IPS-18a (cell line): ENCODE measurements at regions not wholly inside any gene's neighbourhood (a gene's known extent, or its start where the extent isn't known, plus 50 kb on each side); places are given as distances from the start of the nearest gene placed in this dataset.

Experiments used
- H3K27ac ChIP-seq: one replicate; pipeline ENCODE4 v1.5.1; 2013; ENCODE audit warnings: low read length
- H3K27me3 ChIP-seq: one replicate; pipeline ENCODE4 v1.6.1; 2013; ENCODE audit warnings: mild to moderate bottlenecking, low read length; ENCODE audit not compliant: control insufficient read depth, insufficient read depth
- H3K36me3 ChIP-seq: one replicate; pipeline ENCODE4 v1.6.1; 2013; ENCODE audit warnings: low read depth, low read length; ENCODE audit not compliant: control insufficient read depth
- H3K4me1 ChIP-seq: one replicate; pipeline ENCODE4 v1.6.1; 2013; ENCODE audit warnings: low read depth, low read length; ENCODE audit not compliant: control insufficient read depth
- H3K4me3 ChIP-seq: one replicate; pipeline ENCODE4 v1.5.1; 2013; ENCODE audit warnings: low read length
- H3K9ac ChIP-seq: one replicate; pipeline ENCODE4 v1.6.1; 2013; ENCODE audit warnings: mild to moderate bottlenecking, low read length, moderate library complexity
- H3K9me3 ChIP-seq: one replicate; pipeline ENCODE4 v1.6.1; 2013; ENCODE audit warnings: low read depth, low read length; ENCODE audit not compliant: control insufficient read depth

- no peaks in the 10 kb centered on the region for H3K4me1 ChIP-seq
- H3K27ac ChIP-seq = no peak overlapping the region
- no peaks in the 10 kb centered on the region for H3K27me3 ChIP-seq
- H3K9me3 ChIP-seq = no peaks in the 10 kb centered on the region
- H3K36me3 ChIP-seq = no peaks in the 10 kb centered on the region
- no peak overlapping the region for H3K9ac ChIP-seq
- no peak overlapping the region for H3K4me3 ChIP-seq
Measured at GRCh38 chr1:42046761-42047507, 106.3 kb upstream of the GUCA2B start.

- Histone ChIP-seq H3K4me1 (no peaks in the 10 kb centered on the region), H3K9me3 (no peaks in the 10 kb centered on the region), H3K27ac (no peak overlapping the region), H3K36me3 (no peaks in the 10 kb centered on the region), H3K9ac (no peak overlapping the region), H3K27me3 (no peaks in the 10 kb centered on the region), H3K4me3 (no peak overlapping the region)
Measured at GRCh38 chr1:42044346-42044745, 108.9 kb upstream of the GUCA2B start.

GRCh38 chr1:42043811-42044210 lies 109.4 kb upstream of the GUCA2B start:
- H3K9ac ChIP-seq = no peak overlapping the region
- H3K27me3 ChIP-seq = peaks cover under 1% of the 10 kb centered on the region
- H3K27ac ChIP-seq = no peak overlapping the region
- no peaks in the 10 kb centered on the region for H3K9me3 ChIP-seq
- H3K4me3 ChIP-seq = no peak overlapping the region
- H3K36me3 ChIP-seq = no peaks in the 10 kb centered on the region
- H3K4me1 ChIP-seq = no peaks in the 10 kb centered on the region

GRCh38 chr1:42043182-42043581 lies 110.0 kb upstream of the GUCA2B start:
- no peaks in the 10 kb centered on the region for H3K4me1 ChIP-seq
- no peaks in the 10 kb centered on the region for H3K36me3 ChIP-seq
- no peak overlapping the region for H3K4me3 ChIP-seq
- H3K9me3 ChIP-seq = no peaks in the 10 kb centered on the region
- H3K27me3 ChIP-seq = peaks cover 7% of the 10 kb centered on the region
- H3K27ac ChIP-seq = no peak overlapping the region
- H3K9ac ChIP-seq = no peak overlapping the region

- no peaks in the 10 kb centered on the region for H3K4me1 ChIP-seq
- no peak overlapping the region for H3K9ac ChIP-seq
- no peak overlapping the region for H3K4me3 ChIP-seq
- no peak overlapping the region for H3K27ac ChIP-seq
- H3K9me3 ChIP-seq = no peaks in the 10 kb centered on the region
- peaks cover 26% of the 10 kb centered on the region for H3K27me3 ChIP-seq
- no peaks in the 10 kb centered on the region for H3K36me3 ChIP-seq
Measured at GRCh38 chr1:42041031-42041430, 112.2 kb upstream of the GUCA2B start.

- H3K4me1 ChIP-seq = no peaks in the 10 kb centered on the region
- H3K4me3 ChIP-seq = no peak overlapping the region
- H3K27me3 ChIP-seq = peaks cover 27% of the 10 kb centered on the region
- H3K9me3 ChIP-seq = no peaks in the 10 kb centered on the region
- no peaks in the 10 kb centered on the region for H3K36me3 ChIP-seq
- no peak overlapping the region for H3K9ac ChIP-seq
- H3K27ac ChIP-seq = no peak overlapping the region
Measured at GRCh38 chr1:42040159-42040558, 113.1 kb upstream of the GUCA2B start.

GRCh38 chr1:42038261-42038660 lies 114.9 kb upstream of the GUCA2B start:
- Histone ChIP-seq H3K36me3 (no peaks in the 10 kb centered on the region), H3K9me3 (no peaks in the 10 kb centered on the region), H3K9ac (no peak overlapping the region), H3K4me1 (peaks cover 4% of the 10 kb centered on the region), H3K4me3 (no peak overlapping the region), H3K27ac (no peak overlapping the region), H3K27me3 (peaks cover 45% of the 10 kb centered on the region)

- H3K4me3 ChIP-seq = no peak overlapping the region
- H3K27me3 ChIP-seq = peaks cover 52% of the 10 kb centered on the region
- peaks cover 4% of the 10 kb centered on the region for H3K4me1 ChIP-seq
Measured at GRCh38 chr1:42037586-42037985, 115.6 kb upstream of the GUCA2B start.

GRCh38 chr1:42037161-42037560 lies 116.0 kb upstream of the GUCA2B start:
- Histone ChIP-seq H3K9ac (no peak overlapping the region), H3K4me3 (no peak overlapping the region), H3K36me3 (no peaks in the 10 kb centered on the region), H3K9me3 (no peaks in the 10 kb centered on the region), H3K4me1 (peaks cover 4% of the 10 kb centered on the region), H3K27ac (no peak overlapping the region), H3K27me3 (peaks cover 53% of the 10 kb centered on the region)

More at GRCh38 chr1:42037586-42037985, 115.6 kb upstream of the GUCA2B start:
- H3K9ac ChIP-seq = no peak overlapping the region
- H3K36me3 ChIP-seq = no peaks in the 10 kb centered on the region
- no peak overlapping the region for H3K27ac ChIP-seq
- H3K9me3 ChIP-seq = no peaks in the 10 kb centered on the region

GRCh38 chr1:42035830-42036604 lies 117.2 kb upstream of the GUCA2B start:
- H3K27ac ChIP-seq = no peak overlapping the region
- H3K9me3 ChIP-seq = no peaks in the 10 kb centered on the region
- peak overlapping the region; percentile 73 for H3K4me3 ChIP-seq
- H3K36me3 ChIP-seq = no peaks in the 10 kb centered on the region
- H3K4me1 ChIP-seq = peaks cover 4% of the 10 kb centered on the region
- no peak overlapping the region for H3K9ac ChIP-seq
- H3K27me3 ChIP-seq = peaks cover 53% of the 10 kb centered on the region

- H3K27ac ChIP-seq = no peak overlapping the region
- no peak overlapping the region for H3K9ac ChIP-seq
- no peaks in the 10 kb centered on the region for H3K9me3 ChIP-seq
- peaks cover 4% of the 10 kb centered on the region for H3K4me1 ChIP-seq
- H3K36me3 ChIP-seq = no peaks in the 10 kb centered on the region
- peaks cover 53% of the 10 kb centered on the region for H3K27me3 ChIP-seq
- H3K4me3 ChIP-seq = peak overlapping the region; percentile 73
Measured at GRCh38 chr1:42035205-42035829, 116.6 kb upstream of the HIVEP3 start.
